NCI-H226 (cell line): ENCODE measurements at regions not wholly inside any gene's neighbourhood (a gene's known extent, or its start where the extent isn't known, plus 50 kb on each side); places are given as distances from the start of the nearest gene placed in this dataset.
A peak's percentile ranks its signal among the peaks of the same experiment; 100 is the strongest.
"Not testable (repeated sequence)": the region's sequence is repeated elsewhere in the genome, so short reads cannot be mapped to it uniquely, and the experiment has no call there.

Source experiments
- DNase-seq: peaks from one replicate; pipeline ENCODE4 v3.0.0-alpha.2; 2015

DNA sequence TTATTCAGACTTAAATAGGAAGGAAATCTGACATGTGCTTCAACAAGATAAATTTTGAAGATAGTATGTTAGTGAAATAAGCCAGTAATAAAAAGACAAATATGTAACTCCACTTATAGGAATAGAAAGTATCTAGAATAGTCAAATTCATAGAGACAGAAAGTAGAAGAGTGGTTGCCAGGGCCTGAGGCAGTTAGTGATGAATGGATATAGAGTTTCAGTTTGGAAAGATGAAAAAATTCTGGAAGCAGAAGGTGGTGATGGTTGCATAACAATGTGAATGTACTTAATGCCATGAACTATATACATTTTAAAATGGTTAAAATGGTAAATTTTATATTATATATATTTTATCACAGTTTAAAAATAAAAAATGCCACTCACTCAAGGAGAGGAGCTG, 54.3 kb downstream of the HAND2 start:
- DNase-seq: no peak

GRCh38 chr4:173469622-173470021, 60.4 kb downstream of the HAND2 start:
- no peak for DNase-seq

DNA sequence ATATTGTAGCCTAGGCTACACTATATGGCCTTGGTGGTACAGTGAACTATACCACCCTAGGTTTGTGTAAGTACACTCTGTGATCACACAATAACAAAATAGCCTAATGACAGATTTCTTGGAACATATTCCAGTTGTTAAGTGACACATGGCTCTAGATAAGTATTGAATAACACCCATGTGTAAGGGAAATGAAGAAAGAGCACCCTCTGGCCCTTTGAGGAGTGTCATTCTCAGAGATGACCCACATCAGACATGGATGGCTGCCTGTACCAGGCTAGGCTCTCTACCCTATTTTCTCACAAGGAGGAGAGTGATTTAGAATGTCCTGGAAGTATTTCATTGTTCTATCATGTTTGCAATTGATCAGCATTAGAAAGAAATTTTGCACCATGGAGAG, 61.7 kb downstream of the HAND2 start:
- no peak for DNase-seq

- peak; percentile 30 for DNase-seq
Measured at GRCh38 chr4:173466101-173466500, 63.9 kb downstream of the HAND2 start.

DNA sequence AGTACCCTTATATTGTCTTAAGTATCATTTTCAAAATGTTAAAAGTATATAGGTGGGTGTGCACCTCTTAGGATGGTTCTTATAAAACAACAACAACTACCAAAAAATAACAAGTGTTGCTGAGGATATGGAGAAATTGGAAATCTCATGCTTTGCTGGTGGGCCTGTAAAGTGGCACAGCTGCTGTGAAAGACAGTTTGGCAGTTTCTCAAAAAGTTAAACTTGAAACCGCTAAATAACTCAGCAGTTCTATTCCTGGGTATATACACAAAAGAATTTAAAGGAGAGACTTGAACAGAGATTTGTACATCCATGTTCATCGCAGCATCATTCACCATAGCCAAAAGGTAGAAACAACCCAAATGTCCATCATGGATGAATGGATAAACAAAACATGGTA, 65.5 kb downstream of the HAND2 start:
- DNase-seq: no peak

- DNase-seq: no peak
Measured at GRCh38 chr4:173463816-173464215, 64.9 kb upstream of the SCRG1 start.

GRCh38 chr4:173461170-173461569, 62.3 kb upstream of the SCRG1 start:
- no peak for DNase-seq

- DNase-seq: no peak
Measured at GRCh38 chr4:173459857-173460256, 60.9 kb upstream of the SCRG1 start.

DNA sequence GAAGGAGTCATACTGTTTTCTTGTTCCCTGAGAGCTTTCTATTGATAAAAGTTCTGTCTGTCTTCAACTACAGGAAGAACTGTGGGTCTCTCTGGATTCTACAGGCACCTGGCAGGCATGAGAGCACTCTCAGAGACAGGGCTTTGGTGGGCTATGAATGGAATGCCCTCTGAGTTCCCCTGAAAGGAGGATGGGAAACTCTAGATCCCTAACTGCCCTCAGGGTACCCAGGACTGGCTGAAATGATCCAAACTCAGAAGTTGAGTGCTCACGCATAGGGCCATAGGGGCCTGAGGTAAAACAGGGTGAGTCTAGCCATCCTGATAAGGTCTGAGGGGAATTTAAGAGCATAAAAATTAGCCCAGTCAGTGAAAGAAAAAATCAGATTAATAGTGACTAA, 59.0 kb upstream of the SCRG1 start:
- DNase-seq: no peak

DNA sequence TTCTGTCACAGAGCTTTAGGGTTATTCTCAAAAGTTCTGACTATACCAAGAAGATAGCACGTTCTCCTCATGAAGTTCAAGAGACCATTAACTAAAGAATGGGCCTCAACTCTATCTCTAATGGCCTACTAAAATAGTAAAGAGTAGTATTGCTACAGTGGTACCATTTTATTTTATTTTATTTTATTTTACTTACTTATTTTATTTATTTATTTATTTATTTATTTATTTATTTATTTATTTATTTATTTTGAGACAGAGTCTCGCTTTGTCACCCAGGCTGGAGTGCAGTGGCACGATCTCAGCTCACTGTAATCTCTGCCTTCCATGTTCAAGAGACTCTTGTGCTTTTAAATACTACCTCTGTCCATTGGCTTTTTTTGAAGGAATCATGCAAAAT, 52.5 kb upstream of the SCRG1 start:
- not testable (repeated sequence) for DNase-seq

GRCh38 chr4:173450281-173450680, 51.4 kb upstream of the SCRG1 start:
- no peak for DNase-seq

DNA sequence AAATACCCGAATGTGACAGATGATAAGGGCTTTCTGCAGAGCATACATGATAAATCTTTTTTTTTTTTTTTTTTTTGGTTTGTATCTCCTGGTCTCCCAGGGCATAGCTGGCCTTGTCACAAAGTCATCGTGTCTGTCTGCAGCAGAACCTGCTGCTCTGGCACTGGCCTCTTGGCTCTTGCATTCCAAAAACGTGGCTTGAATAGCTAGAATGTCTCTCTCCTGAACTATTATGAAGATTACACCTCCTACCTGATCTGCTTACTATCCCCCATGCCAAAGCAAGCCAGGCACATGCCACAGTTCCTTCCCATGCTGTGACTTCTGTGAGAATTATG, 50.4 kb upstream of the SCRG1 start:
- DNase-seq: no peak

GRCh38 chr4:173448608-173449379, 49.9 kb upstream of the SCRG1 start:
- DNase-seq: no peak
